Neural progenitor cell (in vitro differentiated cells): ENCODE measurements at regions not wholly inside any gene's neighbourhood (a gene's known extent, or its start where the extent isn't known, plus 50 kb on each side); places are given as distances from the start of the nearest gene placed in this dataset.

Source experiments
- DNase-seq: peaks from one replicate; pipeline ENCODE4 v3.0.0-alpha.2; 2016; ENCODE audit warnings: low spot score
- H2AFZ ChIP-seq: fragments of 200-600 bp; sonication (generic); replicated peaks from 2 replicates; pipeline ENCODE4 v1.6.1; 2016; ENCODE audit warnings: antibody characterized with exemption
- H3F3A ChIP-seq: fragments of 200-600 bp; sonication (generic); 2 replicates; pipeline ENCODE4 v1.6.1; 2016; ENCODE audit warnings: antibody characterized with exemption, low read depth
- H3K27ac ChIP-seq: fragments of 200-600 bp; sonication (generic); 2 replicates; pipeline ENCODE4 v1.5.1; 2016; ENCODE audit warnings: mild to moderate bottlenecking
- H3K27me3 ChIP-seq: fragments of 200-600 bp; sonication (generic); 2 replicates; pipeline ENCODE4 v1.6.1; 2016; ENCODE audit warnings: mild to moderate bottlenecking, moderate library complexity
- H3K36me3 ChIP-seq: fragments of 200-600 bp; sonication (generic); 2 replicates; pipeline ENCODE4 v1.5.1; 2016
- H3K4me1 ChIP-seq: fragments of 200-600 bp; sonication (generic); 2 replicates; pipeline ENCODE4 v1.6.1; 2016; ENCODE audit warnings: mixed run types
- H3K4me2 ChIP-seq: fragments of 200-600 bp; sonication (generic); 2 replicates; pipeline ENCODE4 v1.6.1; 2016
- H3K4me3 ChIP-seq: fragments of 200-600 bp; sonication (generic); 2 replicates; pipeline ENCODE4 v1.5.1; 2016
- H3K79me2 ChIP-seq: fragments of 200-600 bp; sonication (generic); 2 replicates; pipeline ENCODE4 v1.6.1; 2016; ENCODE audit warnings: low read depth
- H3K9ac ChIP-seq: fragments of 200-600 bp; sonication (generic); 2 replicates; pipeline ENCODE4 v1.6.1; 2016
- H3K9me3 ChIP-seq: fragments of 200-600 bp; sonication (generic); 2 replicates; pipeline ENCODE4 v1.5.1; 2016; ENCODE audit warnings: low read depth
- H4K20me1 ChIP-seq: fragments of 200-600 bp; sonication (generic); 2 replicates; pipeline ENCODE4 v1.6.1; 2016; ENCODE audit warnings: low read depth
- H3K27ac Mint-ChIP-seq: 3 replicates; pipeline ENCODE4 v1.8.0; 2021; ENCODE audit warnings: mixed read lengths
- H3K27me3 Mint-ChIP-seq: 2 replicates; pipeline ENCODE4 v1.8.0; 2022; ENCODE audit warnings: low read depth, mild to moderate bottlenecking, inconsistent platforms, moderate library complexity, mixed read lengths; ENCODE audit not compliant: insufficient read depth
- H3K36me3 Mint-ChIP-seq: 3 replicates; pipeline ENCODE4 v1.8.0; 2021; ENCODE audit warnings: mixed read lengths
- H3K4me1 Mint-ChIP-seq: 3 replicates; pipeline ENCODE4 v1.8.0; 2021; ENCODE audit warnings: mixed read lengths
- H3K4me3 Mint-ChIP-seq: 3 replicates; pipeline ENCODE4 v1.8.0; 2021; ENCODE audit warnings: mild to moderate bottlenecking, moderate library complexity, mixed read lengths
- H3K9me3 Mint-ChIP-seq: 3 replicates; pipeline ENCODE4 v1.8.0; 2020; ENCODE audit warnings: mixed read lengths
- EZH2 ChIP-seq: fragments of 200-600 bp; sonication (generic); IDR thresholded peaks from 2 replicates; pipeline ENCODE4 v1.6.1; 2017; ENCODE audit warnings: antibody characterized with exemption, mild to moderate bottlenecking, moderate library complexity
- EZH2phosphoT487 ChIP-seq: fragments of 200-600 bp; sonication (generic); IDR thresholded peaks from 2 replicates; pipeline ENCODE4 v1.6.1; 2017; ENCODE audit warnings: antibody characterized with exemption
- TF ChIP-seq, protein P1 (sequence below): fragments of 200-600 bp; sonication (generic); IDR thresholded peaks from 2 replicates; pipeline ENCODE4 v1.5.1; 2017; ENCODE audit warnings: antibody characterized with exemption, mild to moderate bottlenecking

- H3K27ac Mint-ChIP-seq, result no peak overlapping the region
- Histone ChIP-seq H3K27me3 (no peaks in the 10 kb centered on the region), H3K79me2 (no peaks in the 10 kb centered on the region), H4K20me1 (no peaks in the 10 kb centered on the region), H3K36me3 (no peaks in the 10 kb centered on the region), H3K27ac (no peak overlapping the region), H3K4me1 (peaks cover 6% of the 10 kb centered on the region), H3K9ac (no peak overlapping the region), H3K9me3 (no peaks in the 10 kb centered on the region), H3K4me3 (no peak overlapping the region), H3K4me2 (no peak overlapping the region), H2AFZ (no peak overlapping the region), H3F3A (no peaks in the 10 kb centered on the region)
- DNase-seq, result no peak
- H3K4me3 Mint-ChIP-seq, result no peak overlapping the region
- TF ChIP-seq EZH2phosphoT487 (no peak), EZH2 (no peak)
- TF ChIP-seq, protein P1, sequence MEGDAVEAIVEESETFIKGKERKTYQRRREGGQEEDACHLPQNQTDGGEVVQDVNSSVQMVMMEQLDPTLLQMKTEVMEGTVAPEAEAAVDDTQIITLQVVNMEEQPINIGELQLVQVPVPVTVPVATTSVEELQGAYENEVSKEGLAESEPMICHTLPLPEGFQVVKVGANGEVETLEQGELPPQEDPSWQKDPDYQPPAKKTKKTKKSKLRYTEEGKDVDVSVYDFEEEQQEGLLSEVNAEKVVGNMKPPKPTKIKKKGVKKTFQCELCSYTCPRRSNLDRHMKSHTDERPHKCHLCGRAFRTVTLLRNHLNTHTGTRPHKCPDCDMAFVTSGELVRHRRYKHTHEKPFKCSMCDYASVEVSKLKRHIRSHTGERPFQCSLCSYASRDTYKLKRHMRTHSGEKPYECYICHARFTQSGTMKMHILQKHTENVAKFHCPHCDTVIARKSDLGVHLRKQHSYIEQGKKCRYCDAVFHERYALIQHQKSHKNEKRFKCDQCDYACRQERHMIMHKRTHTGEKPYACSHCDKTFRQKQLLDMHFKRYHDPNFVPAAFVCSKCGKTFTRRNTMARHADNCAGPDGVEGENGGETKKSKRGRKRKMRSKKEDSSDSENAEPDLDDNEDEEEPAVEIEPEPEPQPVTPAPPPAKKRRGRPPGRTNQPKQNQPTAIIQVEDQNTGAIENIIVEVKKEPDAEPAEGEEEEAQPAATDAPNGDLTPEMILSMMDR, result no peak
- H3K4me1 Mint-ChIP-seq, result peaks cover 12% of the 10 kb centered on the region
- H3K27me3 Mint-ChIP-seq, result peaks cover 3% of the 10 kb centered on the region
- H3K36me3 Mint-ChIP-seq, result no peaks in the 10 kb centered on the region
- H3K9me3 Mint-ChIP-seq, result no peaks in the 10 kb centered on the region
Observed at GRCh38 chr7:91323626-91324158, 59.5 kb downstream of the FZD1 start.

- peaks cover 6% of the 10 kb centered on the region for H3K4me1 ChIP-seq
- H3K4me2 ChIP-seq, result no peak overlapping the region
- H3K36me3 Mint-ChIP-seq, result no peaks in the 10 kb centered on the region
- no peaks in the 10 kb centered on the region for H3K79me2 ChIP-seq
- TF ChIP-seq, protein P1, result no peak
- TF ChIP-seq EZH2 (no peak), EZH2phosphoT487 (no peak)
- no peaks in the 10 kb centered on the region for H3K9me3 ChIP-seq
- H3K9ac ChIP-seq, result no peak overlapping the region
- peaks cover 12% of the 10 kb centered on the region for H3K4me1 Mint-ChIP-seq
- no peak overlapping the region for H3K27ac Mint-ChIP-seq
- H3K27ac ChIP-seq, result no peak overlapping the region
- H3K4me3 ChIP-seq, result no peak overlapping the region
- no peaks in the 10 kb centered on the region for H3K27me3 ChIP-seq
- peaks cover 3% of the 10 kb centered on the region for H3K27me3 Mint-ChIP-seq
- H3K36me3 ChIP-seq, result no peaks in the 10 kb centered on the region
- DNase-seq, result no peak
- no peaks in the 10 kb centered on the region for H4K20me1 ChIP-seq
- H3K9me3 Mint-ChIP-seq, result no peaks in the 10 kb centered on the region
- H3K4me3 Mint-ChIP-seq, result no peak overlapping the region
- H3F3A ChIP-seq, result no peaks in the 10 kb centered on the region
- H2AFZ ChIP-seq, result no peak overlapping the region
Observed at GRCh38 chr7:91324663-91325062, 60.4 kb downstream of the FZD1 start.

GRCh38 chr7:91325726-91326125 lies 61.5 kb downstream of the FZD1 start:
- Histone ChIP-seq H3K27me3 (no peaks in the 10 kb centered on the region), H3K79me2 (no peaks in the 10 kb centered on the region), H3K9me3 (no peaks in the 10 kb centered on the region), H3K36me3 (no peaks in the 10 kb centered on the region), H3K4me3 (no peak overlapping the region), H3K4me2 (no peak overlapping the region), H2AFZ (no peak overlapping the region), H3K27ac (no peak overlapping the region), H4K20me1 (no peaks in the 10 kb centered on the region), H3K4me1 (peaks cover 6% of the 10 kb centered on the region), H3K9ac (no peak overlapping the region), H3F3A (no peaks in the 10 kb centered on the region)
- Mint-ChIP-seq H3K4me3 (no peak overlapping the region), H3K36me3 (no peaks in the 10 kb centered on the region), H3K9me3 (no peaks in the 10 kb centered on the region), H3K27me3 (peaks cover 3% of the 10 kb centered on the region), H3K27ac (no peak overlapping the region), H3K4me1 (peaks cover 12% of the 10 kb centered on the region)
- no peak for DNase-seq
- TF ChIP-seq, protein P1, result no peak
- no peak for TF ChIP-seq EZH2phosphoT487
- no peak for TF ChIP-seq EZH2
